Panc1 (cell line): ENCODE measurements at regions not wholly inside any gene's neighbourhood (a gene's known extent, or its start where the extent isn't known, plus 50 kb on each side); places are given as distances from the start of the nearest gene placed in this dataset.
"Not testable (repeated sequence)": the region's sequence is repeated elsewhere in the genome, so short reads cannot be mapped to it uniquely, and the experiment has no call there.

ENCODE experiments used
- ATAC-seq: fragments of 200-7000 bp; cut with Tn5 transposase; 2 replicates; pipeline ENCODE4 v1.9.1; 2020; ENCODE audit warnings: mild to moderate bottlenecking, moderate library complexity
- BruUV-seq: library from RNA; stranded (reverse); fragments of 400-500 nt; replicated peaks from 2 replicates; lab custom pipeline; 2021; lab: Mats Ljungman, UMichigan
- CTCF ChIA-PET: fragments of 300-600 bp; sonication (Branson Sonifier 250); formaldehyde crosslinking; loops from one replicate; lab custom pipeline; 2022; ENCODE audit warnings: antibody characterized with exemption; lab: Charles Lee
- POLR2A ChIA-PET: fragments of 300-600 bp; sonication (Branson Sonifier 250); formaldehyde crosslinking; loops from one replicate; lab custom pipeline; 2022; ENCODE audit warnings: antibody characterized with exemption; lab: Charles Lee
- DNase-seq: peaks from one replicate; pipeline ENCODE4 v3.0.0-alpha.2; 2010; ENCODE audit warnings: low read depth, low spot score
- H3K27ac ChIP-seq: 2 replicates; pipeline ENCODE4 v1.5.1; 2011; ENCODE audit warnings: mild to moderate bottlenecking, low read length, inconsistent platforms
- H3K27me3 ChIP-seq: fragments of 200-500 bp; sonication (Bioruptor generic); 2 replicates; pipeline ENCODE4 v1.6.0; 2014; ENCODE audit warnings: low read length, inconsistent platforms; ENCODE audit not compliant: control insufficient read depth, insufficient read depth
- H3K36me3 ChIP-seq: fragments of 200-500 bp; sonication (Bioruptor generic); 2 replicates; pipeline ENCODE4 v1.5.1; 2014; ENCODE audit warnings: inconsistent platforms, mild to moderate bottlenecking, low read length, moderate library complexity; ENCODE audit not compliant: control insufficient read depth, insufficient read depth
- H3K4me1 ChIP-seq: 2 replicates; pipeline ENCODE4 v1.5.1; 2011; ENCODE audit warnings: inconsistent platforms, mild to moderate bottlenecking, low read length, moderate library complexity; ENCODE audit not compliant: control insufficient read depth, insufficient read depth
- H3K4me3 ChIP-seq, 2 experiments: 2 replicates each; pipeline ENCODE4 v1.5.1; 2011 to 2012; ENCODE audit warnings: low read depth in 2 of 2, low read length in 2 of 2, mild to moderate bottlenecking in 2 of 2, inconsistent platforms in 1 of 2, moderate library complexity in 1 of 2
- H3K9me3 ChIP-seq: fragments of 200-500 bp; sonication (Bioruptor generic); 2 replicates; pipeline ENCODE4 v1.5.1; 2014; ENCODE audit warnings: low read depth, mild to moderate bottlenecking, inconsistent platforms, low read length, moderate library complexity; ENCODE audit not compliant: control insufficient read depth, insufficient read depth
- CTCF ChIP-seq: fragments of 450-650 bp; IDR thresholded peaks from 2 replicates; pipeline ENCODE4 v1.5.1; 2017; ENCODE audit warnings: mild to moderate bottlenecking
- POLR2AphosphoS5 ChIP-seq: IDR thresholded peaks from 2 replicates; pipeline ENCODE4 v1.6.1; 2012; ENCODE audit warnings: mild to moderate bottlenecking, low read depth, low read length, moderate library complexity
- SIN3A ChIP-seq: IDR thresholded peaks from 2 replicates; pipeline ENCODE4 v1.6.1; 2012; ENCODE audit warnings: low read depth, mild to moderate bottlenecking, low read length, moderate library complexity, borderline replicate concordance; ENCODE audit not compliant: insufficient read depth
- TCF7L2 ChIP-seq: IDR thresholded peaks from 2 replicates; pipeline ENCODE4 v1.6.1; 2011; ENCODE audit warnings: mild to moderate bottlenecking, low read depth, low read length, inconsistent platforms
- in situ Hi-C: cut with HindIII; loops from 2 replicates; pipeline ENCODE4 v1.10.0; 2016; ENCODE audit warnings: low sequenced_read_pairs, low pct_unique_long_range_greater_than_20kb
- intact Hi-C: fragments of 100-400 bp; cut with micrococcal nuclease; formaldehyde crosslinking; loops from one replicate; pipeline ENCODE4 v1.10.0; 2022; ENCODE audit not compliant: unreplicated experiment
- TF ChIP-seq, protein P1 (sequence below), 2 experiments: IDR thresholded peaks; 2 replicates each; pipeline ENCODE4 v1.6.1; 2011 to 2012; ENCODE audit warnings: low read depth in 2 of 2, control low read depth in 1 of 2, low read length in 1 of 2, mild to moderate bottlenecking in 1 of 2, moderate library complexity in 1 of 2; ENCODE audit not compliant: insufficient read depth in 1 of 2

DNA sequence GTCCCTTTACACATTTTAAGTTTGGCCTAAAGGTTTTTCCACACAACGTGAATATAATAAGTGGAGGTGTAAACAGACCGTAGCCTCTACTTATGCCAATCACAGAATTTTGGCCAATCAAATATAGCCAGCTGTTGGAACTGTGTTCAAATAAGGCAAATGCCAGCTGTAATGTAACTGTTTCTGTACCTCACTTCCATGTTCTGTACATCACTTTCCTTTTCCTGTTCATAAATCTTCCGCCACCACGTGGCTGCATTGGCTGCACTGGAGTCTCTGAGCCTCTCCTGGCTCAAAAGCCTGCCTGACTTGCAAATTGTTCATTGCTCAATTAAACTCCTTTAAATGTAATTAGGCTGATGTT is 105.1 kb upstream of the SMIM31 start:
- TF ChIP-seq TCF7L2 = no peak
- TF ChIP-seq POLR2AphosphoS5 = no peak
- TF ChIP-seq, protein P1, sequence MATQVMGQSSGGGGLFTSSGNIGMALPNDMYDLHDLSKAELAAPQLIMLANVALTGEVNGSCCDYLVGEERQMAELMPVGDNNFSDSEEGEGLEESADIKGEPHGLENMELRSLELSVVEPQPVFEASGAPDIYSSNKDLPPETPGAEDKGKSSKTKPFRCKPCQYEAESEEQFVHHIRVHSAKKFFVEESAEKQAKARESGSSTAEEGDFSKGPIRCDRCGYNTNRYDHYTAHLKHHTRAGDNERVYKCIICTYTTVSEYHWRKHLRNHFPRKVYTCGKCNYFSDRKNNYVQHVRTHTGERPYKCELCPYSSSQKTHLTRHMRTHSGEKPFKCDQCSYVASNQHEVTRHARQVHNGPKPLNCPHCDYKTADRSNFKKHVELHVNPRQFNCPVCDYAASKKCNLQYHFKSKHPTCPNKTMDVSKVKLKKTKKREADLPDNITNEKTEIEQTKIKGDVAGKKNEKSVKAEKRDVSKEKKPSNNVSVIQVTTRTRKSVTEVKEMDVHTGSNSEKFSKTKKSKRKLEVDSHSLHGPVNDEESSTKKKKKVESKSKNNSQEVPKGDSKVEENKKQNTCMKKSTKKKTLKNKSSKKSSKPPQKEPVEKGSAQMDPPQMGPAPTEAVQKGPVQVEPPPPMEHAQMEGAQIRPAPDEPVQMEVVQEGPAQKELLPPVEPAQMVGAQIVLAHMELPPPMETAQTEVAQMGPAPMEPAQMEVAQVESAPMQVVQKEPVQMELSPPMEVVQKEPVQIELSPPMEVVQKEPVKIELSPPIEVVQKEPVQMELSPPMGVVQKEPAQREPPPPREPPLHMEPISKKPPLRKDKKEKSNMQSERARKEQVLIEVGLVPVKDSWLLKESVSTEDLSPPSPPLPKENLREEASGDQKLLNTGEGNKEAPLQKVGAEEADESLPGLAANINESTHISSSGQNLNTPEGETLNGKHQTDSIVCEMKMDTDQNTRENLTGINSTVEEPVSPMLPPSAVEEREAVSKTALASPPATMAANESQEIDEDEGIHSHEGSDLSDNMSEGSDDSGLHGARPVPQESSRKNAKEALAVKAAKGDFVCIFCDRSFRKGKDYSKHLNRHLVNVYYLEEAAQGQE (IDR thresholded peaks at IDR 0.05; ENCODE audit: insufficient read depth in 1 of 2, low read depth in 2 of 2, low read length in 1 of 2) = no peak
- TF ChIP-seq CTCF = no peak
- TF ChIP-seq SIN3A = no peak
- Histone ChIP-seq H3K4me1 (no peaks in the 10 kb centered on the region), H3K4me3 (no peak overlapping the region), H3K36me3 (no peaks in the 10 kb centered on the region), H3K9me3 (no peaks in the 10 kb centered on the region), H3K27me3 (no peaks in the 10 kb centered on the region), H3K27ac (no peak overlapping the region)
- ChIA-PET POLR2A (no interaction called here), CTCF (no interaction called here)
- BruUV-seq = no TSS peak
- in situ Hi-C loops = no loop called here
- DNase-seq (no peak), ATAC-seq (no peak)
- intact Hi-C loops = no loop called here

DNA sequence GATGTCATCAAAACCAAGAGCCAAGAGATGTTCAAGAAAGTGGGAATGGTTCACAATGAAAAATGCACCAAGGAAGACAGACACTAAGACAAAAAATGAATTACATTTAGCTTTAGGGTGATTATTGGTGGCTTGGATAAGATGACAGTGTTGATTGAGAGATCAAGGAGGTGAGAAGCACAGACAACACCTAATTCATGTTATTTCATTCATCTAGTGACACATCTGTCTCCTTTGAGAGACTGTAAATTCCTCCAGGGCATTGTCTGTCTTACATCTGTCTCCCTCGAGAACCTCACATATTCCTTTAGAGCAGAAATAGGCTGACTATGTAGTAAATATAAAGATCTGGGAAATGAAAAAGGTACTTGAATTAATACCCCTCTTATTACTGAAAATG is 94.2 kb upstream of the SMIM31 start:
- intact Hi-C loops = no loop called here
- no peaks in the 10 kb centered on the region for H3K27me3 ChIP-seq
- H3K4me1 ChIP-seq = no peaks in the 10 kb centered on the region
- DNase-seq = no peak
- no peak for ATAC-seq
- no peaks in the 10 kb centered on the region for H3K36me3 ChIP-seq
- TF ChIP-seq POLR2AphosphoS5 (no peak), TCF7L2 (no peak), CTCF (no peak)
- TF ChIP-seq, protein P1 (IDR thresholded peaks at IDR 0.05; ENCODE audit: insufficient read depth in 1 of 2, low read depth in 2 of 2, low read length in 1 of 2) = no peak
- H3K9me3 ChIP-seq = no peaks in the 10 kb centered on the region
- ChIA-PET POLR2A (no interaction called here), CTCF (no interaction called here)
- H3K4me3 ChIP-seq = no peak overlapping the region
- in situ Hi-C loops = no loop called here
- BruUV-seq = no TSS peak
- no peak overlapping the region for H3K27ac ChIP-seq

- H3K36me3 ChIP-seq, CTCF ChIA-PET, H3K27me3 ChIP-seq, BruUV-seq, H3K4me3 ChIP-seq, intact Hi-C loops, H3K4me1 ChIP-seq, POLR2A ChIA-PET, DNase-seq, H3K9me3 ChIP-seq, in situ Hi-C loops, H3K27ac ChIP-seq, ATAC-seq: not testable (repeated sequence)
These were observed 77.8 kb upstream of the SMIM31 start for GRCh38 chr4:164676152-164676551.
